ENCODE measurements at regions not wholly inside any gene's neighbourhood (a gene's known extent, or its start where the extent isn't known, plus 50 kb on each side); places are given as distances from the start of the nearest gene placed in this dataset.

GRCh38 chr9:90469865-90470387 is 172.7 kb downstream of the DIRAS2 start:
- H3K36me3 ChIP-seq = no peaks in the 10 kb centered on the region
- no peaks in the 10 kb centered on the region for H3K27me3 ChIP-seq
- no peak overlapping the region for H3K4me3 ChIP-seq
- no peaks in the 10 kb centered on the region for H3K4me1 ChIP-seq
- no peak overlapping the region for H3K27ac ChIP-seq
- no peaks in the 10 kb centered on the region for H3K9me3 ChIP-seq
- no peak for TF ChIP-seq POLR2A (IDR thresholded peaks at IDR 0.05)
- WGBS = 81% methylated on average over 6 of the region's 6 CpGs
- DNase-seq (ENCODE audit: low spot score in 2 of 2) = no peak

- Histone ChIP-seq H3K27me3 (no peaks in the 10 kb centered on the region), H3K4me1 (no peaks in the 10 kb centered on the region), H3K27ac (no peak overlapping the region), H3K9me3 (no peaks in the 10 kb centered on the region), H3K4me3 (no peak overlapping the region), H3K36me3 (no peaks in the 10 kb centered on the region)
- TF ChIP-seq CTCF (IDR thresholded peaks at IDR 0.05) (no peak), EP300 (IDR thresholded peaks at IDR 0.05) (no peak), POLR2A (IDR thresholded peaks at IDR 0.05) (no peak), POLR2AphosphoS5 (IDR thresholded peaks at IDR 0.05) (no peak)
- no peak for DNase-seq (ENCODE audit: low spot score in 2 of 2)
These were observed 166.6 kb downstream of the DIRAS2 start for GRCh38 chr9:90476058-90476457.

DNA sequence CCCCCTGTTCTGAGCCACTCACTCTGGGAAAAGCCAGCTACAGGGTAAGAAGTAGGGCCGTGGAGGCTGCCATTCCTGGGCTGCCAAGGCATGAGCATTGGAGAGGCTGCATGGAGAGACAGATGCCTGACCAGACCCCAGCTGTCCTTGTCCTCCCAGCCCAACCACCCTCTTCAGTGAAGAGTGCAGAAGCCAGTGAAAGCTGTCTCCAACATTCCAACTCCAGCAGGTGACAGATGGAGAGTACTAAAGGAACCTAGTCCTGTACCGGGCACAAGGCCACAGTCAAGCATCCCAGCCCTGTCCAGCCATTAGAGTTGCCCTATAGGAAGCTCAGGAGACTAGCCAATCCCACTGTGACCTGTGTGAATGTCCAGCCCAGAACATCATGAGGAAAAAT is 165.1 kb downstream of the DIRAS2 start:
- no peaks in the 10 kb centered on the region for H3K9me3 ChIP-seq
- no peaks in the 10 kb centered on the region for H3K36me3 ChIP-seq
- WGBS = 88% methylated on average over 2 of the region's 2 CpGs
- TF ChIP-seq POLR2AphosphoS5 (IDR thresholded peaks at IDR 0.05) = no peak
- TF ChIP-seq POLR2A (IDR thresholded peaks at IDR 0.05) = no peak
- TF ChIP-seq CTCF (IDR thresholded peaks at IDR 0.05) = no peak
- H3K27ac ChIP-seq = no peak overlapping the region
- DNase-seq (ENCODE audit: low spot score in 2 of 2) = no peak
- no peaks in the 10 kb centered on the region for H3K4me1 ChIP-seq
- no peak overlapping the region for H3K4me3 ChIP-seq
- H3K27me3 ChIP-seq = no peaks in the 10 kb centered on the region

GRCh38 chr9:90478821-90479220 is 163.8 kb downstream of the DIRAS2 start:
- no peak for DNase-seq (ENCODE audit: low spot score in 2 of 2)
- Histone ChIP-seq H3K4me1 (no peaks in the 10 kb centered on the region), H3K36me3 (no peaks in the 10 kb centered on the region), H3K4me3 (no peak overlapping the region), H3K9me3 (no peaks in the 10 kb centered on the region), H3K27ac (no peak overlapping the region), H3K27me3 (no peaks in the 10 kb centered on the region)
- WGBS = 45% methylated on average over 6 of the region's 6 CpGs
- TF ChIP-seq CTCF (IDR thresholded peaks at IDR 0.05) (no peak), POLR2A (IDR thresholded peaks at IDR 0.05) (no peak), EP300 (IDR thresholded peaks at IDR 0.05) (no peak), POLR2AphosphoS5 (IDR thresholded peaks at IDR 0.05) (no peak)

DNA sequence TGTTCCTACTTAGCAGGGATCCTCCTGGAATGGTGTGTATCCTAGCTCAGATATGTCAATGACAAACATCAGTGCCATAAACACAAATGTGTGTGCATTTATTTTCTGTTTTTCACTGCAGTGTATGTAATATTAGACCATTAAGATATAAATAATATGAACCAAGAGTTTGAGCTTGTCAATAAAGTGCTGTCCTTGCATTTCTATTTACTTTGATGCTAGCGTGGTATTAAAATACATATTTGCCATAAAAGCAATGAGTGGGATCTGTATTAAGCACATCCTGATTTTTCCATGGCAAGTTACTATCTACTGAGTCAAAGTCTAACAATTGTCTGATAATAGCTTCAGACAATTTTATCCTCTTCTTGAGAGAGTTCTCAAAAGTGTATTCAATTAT is 157.6 kb downstream of the DIRAS2 start:
- H3K36me3 ChIP-seq = no peaks in the 10 kb centered on the region
- TF ChIP-seq POLR2A (IDR thresholded peaks at IDR 0.05) (no peak), EP300 (IDR thresholded peaks at IDR 0.05) (no peak)
- H3K9me3 ChIP-seq = peaks cover 8% of the 10 kb centered on the region
- H3K27me3 ChIP-seq = no peaks in the 10 kb centered on the region
- no peaks in the 10 kb centered on the region for H3K4me1 ChIP-seq
- no peak for DNase-seq (ENCODE audit: low spot score in 2 of 2)
- 71% methylated on average over 1 of the region's 1 CpG for WGBS
- H3K4me3 ChIP-seq = no peak overlapping the region
- no peak overlapping the region for H3K27ac ChIP-seq

DNA sequence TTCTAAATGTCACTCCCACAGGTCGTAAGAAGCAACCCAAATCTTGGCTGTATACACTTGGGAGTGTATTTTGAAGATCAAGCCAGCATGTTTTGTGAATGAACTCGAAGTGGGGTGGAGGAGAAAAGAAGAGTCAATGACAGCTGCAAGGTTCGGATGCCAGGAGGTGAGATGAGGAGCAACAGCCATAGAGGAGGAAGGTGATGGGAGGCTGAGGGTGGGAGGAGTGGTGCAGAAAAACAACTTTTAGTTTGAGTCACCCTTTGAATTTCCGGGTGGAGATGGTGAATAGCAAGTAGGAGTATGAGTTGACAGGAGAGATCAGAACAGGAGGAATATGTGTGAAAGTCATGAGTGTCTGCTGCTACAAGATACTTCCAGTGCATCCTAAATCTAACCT is 153.6 kb downstream of the DIRAS2 start:
- Histone ChIP-seq H3K4me3 (no peak overlapping the region), H3K9me3 (peaks cover 8% of the 10 kb centered on the region), H3K36me3 (no peaks in the 10 kb centered on the region), H3K4me1 (no peaks in the 10 kb centered on the region), H3K27me3 (peaks cover 5% of the 10 kb centered on the region), H3K27ac (no peak overlapping the region)
- no peak for TF ChIP-seq POLR2AphosphoS5 (IDR thresholded peaks at IDR 0.05)
- no peak for TF ChIP-seq POLR2A (IDR thresholded peaks at IDR 0.05)
- TF ChIP-seq CTCF (IDR thresholded peaks at IDR 0.05) = no peak
- TF ChIP-seq EP300 (IDR thresholded peaks at IDR 0.05) = no peak
- no peak for DNase-seq (ENCODE audit: low spot score in 2 of 2)
- WGBS = 82% methylated on average over 4 of the region's 4 CpGs

All from suprapubic skin (tissue), 4 donors.